ENCODE measurements at regions not wholly inside any gene's neighbourhood (a gene's known extent, or its start where the extent isn't known, plus 50 kb on each side); places are given as distances from the start of the nearest gene placed in this dataset.

GRCh38 chr9:93801120-93801519 lies 154.0 kb downstream of the BARX1 start:
- H3K4me3 Mint-ChIP-seq (ENCODE audit: low read depth): no peak overlapping the region
- H3K27ac Mint-ChIP-seq: no peak overlapping the region
- peaks cover 4% of the 10 kb centered on the region for H3K27me3 Mint-ChIP-seq
- H3K36me3 Mint-ChIP-seq (ENCODE audit: insufficient read depth): no peaks in the 10 kb centered on the region
- no peaks in the 10 kb centered on the region for H3K4me1 Mint-ChIP-seq (ENCODE audit: low read depth)
- TF ChIP-seq, protein P1, sequence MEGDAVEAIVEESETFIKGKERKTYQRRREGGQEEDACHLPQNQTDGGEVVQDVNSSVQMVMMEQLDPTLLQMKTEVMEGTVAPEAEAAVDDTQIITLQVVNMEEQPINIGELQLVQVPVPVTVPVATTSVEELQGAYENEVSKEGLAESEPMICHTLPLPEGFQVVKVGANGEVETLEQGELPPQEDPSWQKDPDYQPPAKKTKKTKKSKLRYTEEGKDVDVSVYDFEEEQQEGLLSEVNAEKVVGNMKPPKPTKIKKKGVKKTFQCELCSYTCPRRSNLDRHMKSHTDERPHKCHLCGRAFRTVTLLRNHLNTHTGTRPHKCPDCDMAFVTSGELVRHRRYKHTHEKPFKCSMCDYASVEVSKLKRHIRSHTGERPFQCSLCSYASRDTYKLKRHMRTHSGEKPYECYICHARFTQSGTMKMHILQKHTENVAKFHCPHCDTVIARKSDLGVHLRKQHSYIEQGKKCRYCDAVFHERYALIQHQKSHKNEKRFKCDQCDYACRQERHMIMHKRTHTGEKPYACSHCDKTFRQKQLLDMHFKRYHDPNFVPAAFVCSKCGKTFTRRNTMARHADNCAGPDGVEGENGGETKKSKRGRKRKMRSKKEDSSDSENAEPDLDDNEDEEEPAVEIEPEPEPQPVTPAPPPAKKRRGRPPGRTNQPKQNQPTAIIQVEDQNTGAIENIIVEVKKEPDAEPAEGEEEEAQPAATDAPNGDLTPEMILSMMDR (IDR thresholded peaks at IDR 0.05; ENCODE audit: unreplicated experiment): no peak
- no peak for DNase-seq (ENCODE audit: low spot score, unreplicated experiment)
- peaks cover 6% of the 10 kb centered on the region for H3K9me3 Mint-ChIP-seq (ENCODE audit: low read depth)

- no peak overlapping the region for H3K27ac Mint-ChIP-seq
- DNase-seq (ENCODE audit: low spot score, unreplicated experiment): no peak
- no peaks in the 10 kb centered on the region for H3K4me1 Mint-ChIP-seq (ENCODE audit: low read depth)
- peaks cover 3% of the 10 kb centered on the region for H3K9me3 Mint-ChIP-seq (ENCODE audit: low read depth)
- no peak overlapping the region for H3K4me3 Mint-ChIP-seq (ENCODE audit: low read depth)
- H3K36me3 Mint-ChIP-seq (ENCODE audit: insufficient read depth): no peaks in the 10 kb centered on the region
- H3K27me3 Mint-ChIP-seq: peaks cover 8% of the 10 kb centered on the region
- TF ChIP-seq, protein P1 (IDR thresholded peaks at IDR 0.05; ENCODE audit: unreplicated experiment): no peak
Observed at GRCh38 chr9:93792358-93792757, 162.8 kb downstream of the BARX1 start.

DNA sequence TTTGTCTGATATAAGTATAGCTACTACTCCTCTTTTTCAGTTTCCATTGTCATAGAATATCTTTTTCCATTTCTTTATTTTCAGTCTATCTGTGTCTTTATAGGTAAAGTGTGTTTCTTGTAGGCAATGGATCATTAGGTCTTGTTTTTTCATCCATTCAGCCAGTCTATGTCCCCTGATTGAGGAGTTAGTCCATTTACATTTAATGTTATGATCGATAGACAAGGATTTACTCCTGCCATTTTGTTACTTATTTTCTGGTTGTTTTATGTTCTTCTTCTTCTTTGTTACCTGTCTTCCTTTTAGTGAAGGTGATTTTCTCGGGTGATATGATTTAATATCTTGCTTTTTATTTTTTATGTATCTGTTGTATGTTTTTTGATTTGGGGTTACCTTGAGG lies 169.0 kb downstream of the BARX1 start:
- no peak for DNase-seq (ENCODE audit: low spot score, unreplicated experiment)
- Mint-ChIP-seq H3K9me3 (ENCODE audit: low read depth) (peaks cover 31% of the 10 kb centered on the region), H3K36me3 (ENCODE audit: insufficient read depth) (no peaks in the 10 kb centered on the region), H3K4me3 (ENCODE audit: low read depth) (no peak overlapping the region), H3K27ac (no peak overlapping the region), H3K4me1 (ENCODE audit: low read depth) (no peaks in the 10 kb centered on the region), H3K27me3 (peaks cover 17% of the 10 kb centered on the region)
- TF ChIP-seq, protein P1 (IDR thresholded peaks at IDR 0.05; ENCODE audit: unreplicated experiment): no peak

- no peaks in the 10 kb centered on the region for H3K4me1 Mint-ChIP-seq (ENCODE audit: low read depth)
- H3K36me3 Mint-ChIP-seq (ENCODE audit: insufficient read depth): no peaks in the 10 kb centered on the region
- no peaks in the 10 kb centered on the region for H3K9me3 Mint-ChIP-seq (ENCODE audit: low read depth)
- H3K27me3 Mint-ChIP-seq: peaks cover 4% of the 10 kb centered on the region
- TF ChIP-seq, protein P1 (IDR thresholded peaks at IDR 0.05; ENCODE audit: unreplicated experiment): no peak
- DNase-seq (ENCODE audit: low spot score, unreplicated experiment): no peak
- no peak overlapping the region for H3K4me3 Mint-ChIP-seq (ENCODE audit: low read depth)
- H3K27ac Mint-ChIP-seq: no peak overlapping the region
Observed at GRCh38 chr9:93776873-93777272, 178.3 kb downstream of the BARX1 start.

DNA sequence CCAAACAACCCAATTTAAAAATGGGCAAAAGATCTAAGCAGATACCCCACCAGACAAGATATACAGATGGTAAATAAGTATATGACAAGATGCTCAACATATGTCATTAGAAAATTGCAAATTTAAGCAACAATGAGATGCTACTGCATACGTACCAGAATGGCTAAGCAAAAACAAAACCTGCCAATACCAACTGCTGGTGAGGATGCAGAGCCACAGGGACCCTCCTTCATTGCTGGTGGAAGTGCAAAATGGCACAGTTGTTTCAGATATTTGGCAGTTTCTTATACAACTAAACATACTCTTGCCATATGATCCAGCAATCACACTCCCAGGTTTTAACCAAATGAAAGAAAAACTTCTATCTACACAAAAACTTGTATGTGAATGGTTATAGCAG lies 178.9 kb downstream of the BARX1 start:
- no peak overlapping the region for H3K27ac Mint-ChIP-seq
- DNase-seq (ENCODE audit: low spot score, unreplicated experiment): no peak
- TF ChIP-seq, protein P1 (IDR thresholded peaks at IDR 0.05; ENCODE audit: unreplicated experiment): no peak
- no peaks in the 10 kb centered on the region for H3K4me1 Mint-ChIP-seq (ENCODE audit: low read depth)
- no peaks in the 10 kb centered on the region for H3K36me3 Mint-ChIP-seq (ENCODE audit: insufficient read depth)
- peaks cover 4% of the 10 kb centered on the region for H3K27me3 Mint-ChIP-seq
- no peak overlapping the region for H3K4me3 Mint-ChIP-seq (ENCODE audit: low read depth)
- H3K9me3 Mint-ChIP-seq (ENCODE audit: low read depth): no peaks in the 10 kb centered on the region

Measured in progenitor cell of endocrine pancreas (in vitro differentiated cells).